ENCODE measurements at regions not wholly inside any gene's neighbourhood (a gene's known extent, or its start where the extent isn't known, plus 50 kb on each side); places are given as distances from the start of the nearest gene placed in this dataset.

GRCh38 chr20:4613184-4613583, 73.1 kb upstream of the PRNP start:
- Histone ChIP-seq H3K9me2 (ENCODE audit: insufficient read depth, low read length) (no peaks in the 10 kb centered on the region), H3K9ac (ENCODE audit: low read length) (no peak overlapping the region), H3K9me3 (ENCODE audit: low read length) (no peaks in the 10 kb centered on the region), H3K4me2 (ENCODE audit: low read length) (no peak overlapping the region), H3K27ac (ENCODE audit: low read length) (no peak overlapping the region), H3F3A (ENCODE audit: insufficient read depth, low read length, poor library complexity, severe bottlenecking) (no peaks in the 10 kb centered on the region), H3K36me3 (ENCODE audit: insufficient read depth, low read length) (no peaks in the 10 kb centered on the region), H3K4me3 (ENCODE audit: low read length) (no peak overlapping the region), H4K20me1 (ENCODE audit: insufficient read depth) (no peaks in the 10 kb centered on the region), H3K79me2 (replicated peaks; ENCODE audit: insufficient read depth, low read length) (no peaks in the 10 kb centered on the region), H2AFZ (ENCODE audit: low read depth, low read length) (no peak overlapping the region), H3K27me3 (ENCODE audit: insufficient read depth, low read depth, low read length) (no peaks in the 10 kb centered on the region)
- no peak for TF ChIP-seq EP300 (conservative IDR thresholded peaks at IDR 0.05; ENCODE audit: poor library complexity, severe bottlenecking)
- no peak for TF ChIP-seq MXI1 (conservative IDR thresholded peaks at IDR 0.05; ENCODE audit: poor library complexity, severe bottlenecking)
- TF ChIP-seq SMC3 (conservative IDR thresholded peaks at IDR 0.05; ENCODE audit: poor library complexity), result no peak
- no peak for TF ChIP-seq CTCF (IDR thresholded peaks at IDR 0.05; ENCODE audit: poor library complexity, severe bottlenecking)
- no peak for TF ChIP-seq RAD21 (conservative IDR thresholded peaks at IDR 0.05)
- no peak for TF ChIP-seq TAF1 (IDR thresholded peaks at IDR 0.05; ENCODE audit: low read depth)
- no peak for TF ChIP-seq EZH2 (IDR thresholded peaks at IDR 0.05; ENCODE audit: borderline replicate concordance, insufficient read depth, low read length, poor library complexity, severe bottlenecking)
- TF ChIP-seq POLR2AphosphoS5 (IDR thresholded peaks at IDR 0.05), result no peak
- no peak for TF ChIP-seq REST (IDR thresholded peaks at IDR 0.05; ENCODE audit: borderline replicate concordance)

- no peak overlapping the region for H3K4me2 ChIP-seq (ENCODE audit: low read length)
- H3K27ac ChIP-seq (ENCODE audit: low read length), result no peak overlapping the region
- no peaks in the 10 kb centered on the region for H3K27me3 ChIP-seq (ENCODE audit: insufficient read depth, low read depth, low read length)
- no peak for TF ChIP-seq POLR2AphosphoS5 (IDR thresholded peaks at IDR 0.05)
- TF ChIP-seq CTCF (IDR thresholded peaks at IDR 0.05; ENCODE audit: poor library complexity, severe bottlenecking), result no peak
- TF ChIP-seq EP300 (conservative IDR thresholded peaks at IDR 0.05; ENCODE audit: poor library complexity, severe bottlenecking), result no peak
- no peak for TF ChIP-seq EZH2 (IDR thresholded peaks at IDR 0.05; ENCODE audit: borderline replicate concordance, insufficient read depth, low read length, poor library complexity, severe bottlenecking)
- TF ChIP-seq REST (IDR thresholded peaks at IDR 0.05; ENCODE audit: borderline replicate concordance), result no peak
- no peak for TF ChIP-seq MXI1 (conservative IDR thresholded peaks at IDR 0.05; ENCODE audit: poor library complexity, severe bottlenecking)
- no peak for TF ChIP-seq TAF1 (IDR thresholded peaks at IDR 0.05; ENCODE audit: low read depth)
- no peak for TF ChIP-seq SMC3 (conservative IDR thresholded peaks at IDR 0.05; ENCODE audit: poor library complexity)
- TF ChIP-seq RAD21 (conservative IDR thresholded peaks at IDR 0.05), result no peak
- no peaks in the 10 kb centered on the region for H3K9me3 ChIP-seq (ENCODE audit: low read length)
- no peak overlapping the region for H2AFZ ChIP-seq (ENCODE audit: low read depth, low read length)
- H3K9ac ChIP-seq (ENCODE audit: low read length), result no peak overlapping the region
- no peaks in the 10 kb centered on the region for H4K20me1 ChIP-seq (ENCODE audit: insufficient read depth)
- no peaks in the 10 kb centered on the region for H3F3A ChIP-seq (ENCODE audit: insufficient read depth, low read length, poor library complexity, severe bottlenecking)
- H3K79me2 ChIP-seq (replicated peaks; ENCODE audit: insufficient read depth, low read length), result no peaks in the 10 kb centered on the region
- no peaks in the 10 kb centered on the region for H3K9me2 ChIP-seq (ENCODE audit: insufficient read depth, low read length)
- H3K4me3 ChIP-seq (ENCODE audit: low read length), result no peak overlapping the region
- H3K36me3 ChIP-seq (ENCODE audit: insufficient read depth, low read length), result no peaks in the 10 kb centered on the region
These were observed 75.4 kb upstream of the PRNP start for GRCh38 chr20:4610871-4611270.
